GM12878 (cell line): ENCODE measurements at regions not wholly inside any gene's neighbourhood (a gene's known extent, or its start where the extent isn't known, plus 50 kb on each side); places are given as distances from the start of the nearest gene placed in this dataset.

Experiments used
- ATAC-seq: fragments of 200-7000 bp; cut with Tn5 transposase; 3 replicates; pipeline ENCODE4 v1.9.1; 2020; ENCODE audit warnings: mild to moderate bottlenecking, moderate library complexity
- BruUV-seq: library from RNA; stranded (reverse); fragments of 400-500 nt; replicated peaks from 2 replicates; lab custom pipeline; 2021; lab: Mats Ljungman, UMichigan
- CTCF ChIA-PET: fragments of 300-600 bp; sonication (Branson Sonifier 250); formaldehyde crosslinking; extraction: SDS; loops from one replicate; lab custom pipeline; 2021; ENCODE audit warnings: inconsistent platforms; lab: Yijun Ruan, JAX
- POLR2A ChIA-PET: fragments of 350-600 bp; formaldehyde crosslinking; extraction: SDS; loops from one replicate; lab custom pipeline; 2021; ENCODE audit warnings: inconsistent platforms; lab: Charles Lee
- RAD21 ChIA-PET: fragments of 300-600 bp; sonication (Branson Sonifier 250); formaldehyde crosslinking; loops from one replicate; lab custom pipeline; 2023; ENCODE audit warnings: antibody characterized with exemption; ENCODE audit not compliant: unreplicated experiment; lab: Charles Lee
- SMC1A ChIA-PET: fragments of 300-600 bp; sonication (Branson Sonifier 250); formaldehyde crosslinking; loops from one replicate; lab custom pipeline; 2023; ENCODE audit not compliant: unreplicated experiment, uncharacterized antibody; lab: Charles Lee
- DNase-seq: peaks from one replicate; pipeline ENCODE4 v3.0.0-alpha.2; 2011; ENCODE audit warnings: low read depth, low spot score
- FAIRE-seq: peaks from 3 replicates; lab custom pipeline; 2011; peaks lifted over from hg19 to GRCh38; lab: Jason Lieb, UNC
- H2AFZ ChIP-seq: 2 replicates; pipeline ENCODE4 v1.6.0; 2011; ENCODE audit warnings: low read depth, low read length, control low read depth; ENCODE audit not compliant: control insufficient read depth
- H3K27ac ChIP-seq: 2 replicates; pipeline ENCODE4 v1.5.1; 2011; ENCODE audit warnings: control low read depth; ENCODE audit not compliant: control insufficient read depth, insufficient read depth
- H3K27me3 ChIP-seq, 2 experiments: replicated peaks in 1 of 2; 2 replicates each; pipeline versions ENCODE4 v1.6.0 to v1.6.1; 2011; ENCODE audit warnings: low read length in 1 of 2; ENCODE audit not compliant: control insufficient read depth in 2 of 2, insufficient read depth in 2 of 2
- H3K36me3 ChIP-seq, 2 experiments: 2 replicates each; pipeline ENCODE4 v1.5.1; 2011; ENCODE audit warnings: low read length in 1 of 2; ENCODE audit not compliant: control insufficient read depth in 2 of 2, insufficient read depth in 2 of 2
- H3K4me1 ChIP-seq: 2 replicates; pipeline ENCODE4 v1.6.1; 2011; ENCODE audit warnings: mild to moderate bottlenecking, low read length, moderate library complexity, mixed read lengths; ENCODE audit not compliant: control insufficient read depth, insufficient read depth
- H3K4me2 ChIP-seq: 2 replicates; pipeline ENCODE4 v1.6.0; 2011; ENCODE audit warnings: control low read depth; ENCODE audit not compliant: control insufficient read depth, insufficient read depth
- H3K4me3 ChIP-seq: fragments of 200-600 bp; sonication (generic); 2 replicates; pipeline ENCODE4 v1.5.1; 2016
- H3K79me2 ChIP-seq: 2 replicates; pipeline ENCODE4 v1.6.0; 2011; ENCODE audit warnings: low read length; ENCODE audit not compliant: control insufficient read depth, insufficient read depth
- H3K9ac ChIP-seq: 2 replicates; pipeline ENCODE4 v1.8.0; 2011; ENCODE audit warnings: low read length, control low read depth, mixed read lengths; ENCODE audit not compliant: control insufficient read depth, insufficient read depth
- H3K9me3 ChIP-seq: replicated peaks from 3 replicates; pipeline ENCODE4 v1.5.1; 2011; ENCODE audit warnings: mild to moderate bottlenecking, low read length; ENCODE audit not compliant: control insufficient read depth, insufficient read depth
- H4K20me1 ChIP-seq: 2 replicates; pipeline ENCODE4 v1.6.0; 2011; ENCODE audit not compliant: control insufficient read depth, insufficient read depth
- BACH1 ChIP-seq: fragments of 450-650 bp; IDR thresholded peaks from 2 replicates; pipeline ENCODE4 v1.6.1; 2017; ENCODE audit warnings: mild to moderate bottlenecking, borderline replicate concordance
- BMI1 ChIP-seq: fragments of 450-650 bp; IDR thresholded peaks from 2 replicates; pipeline ENCODE4 v1.6.1; 2016; ENCODE audit warnings: mild to moderate bottlenecking, moderate library complexity, borderline replicate concordance
- EED ChIP-seq: sonication (generic); IDR thresholded peaks from 2 replicates; pipeline ENCODE4 v1.6.1; 2016; ENCODE audit warnings: antibody characterized with exemption, low read depth
- FOS ChIP-seq: IDR thresholded peaks from 3 replicates; pipeline ENCODE4 v1.6.1; 2011; ENCODE audit warnings: borderline replicate concordance; ENCODE audit not compliant: insufficient read length; ENCODE audit errors: extremely low read depth
- HCFC1 ChIP-seq: fragments of 150-350 bp; IDR thresholded peaks from 2 replicates; pipeline ENCODE4 v1.6.1; 2014; ENCODE audit warnings: low read length
- IKZF2 ChIP-seq, 2 experiments: fragments of 450-650 bp; IDR thresholded peaks; 2 replicates each; pipeline ENCODE4 v1.6.1; 2017; ENCODE audit warnings: mild to moderate bottlenecking in 2 of 2, moderate library complexity in 2 of 2
- IRF4 ChIP-seq: IDR thresholded peaks from 2 replicates; pipeline ENCODE4 v1.6.1; 2011; ENCODE audit warnings: low read depth, low read length
- KAT2A ChIP-seq: conservative IDR thresholded peaks from 2 replicates; pipeline ENCODE4 v1.6.1; 2011; ENCODE audit warnings: low read depth, low read length; ENCODE audit not compliant: control insufficient read depth
- MYB ChIP-seq: fragments of 150-350 bp; IDR thresholded peaks from 2 replicates; pipeline ENCODE4 v1.6.1; 2014; ENCODE audit warnings: mild to moderate bottlenecking, low read depth, low read length, borderline replicate concordance
- POU2F2 ChIP-seq: IDR thresholded peaks from 3 replicates; pipeline ENCODE4 v1.6.1; 2011; ENCODE audit warnings: low read depth, mild to moderate bottlenecking, low read length, borderline replicate concordance
- SIX5 ChIP-seq: IDR thresholded peaks from 2 replicates; pipeline ENCODE4 v1.6.1; 2011; ENCODE audit warnings: mild to moderate bottlenecking, low read depth, low read length, moderate library complexity; ENCODE audit not compliant: severe bottlenecking
- STAT1 ChIP-seq: fragments of 450-650 bp; conservative IDR thresholded peaks from 2 replicates; pipeline ENCODE4 v1.6.1; 2014; ENCODE audit warnings: antibody characterized with exemption, mild to moderate bottlenecking
- TCF12 ChIP-seq: IDR thresholded peaks from 2 replicates; pipeline ENCODE4 v1.6.1; 2011; ENCODE audit warnings: low read depth, mild to moderate bottlenecking, low read length
- ZNF24 ChIP-seq: fragments of 450-650 bp; IDR thresholded peaks from 2 replicates; pipeline ENCODE4 v1.6.1; 2017; ENCODE audit warnings: antibody characterized with exemption, mild to moderate bottlenecking
- ZNF384 ChIP-seq: IDR thresholded peaks from 2 replicates; pipeline ENCODE4 v1.6.1; 2012; ENCODE audit warnings: low read depth, mild to moderate bottlenecking, low read length, improper control_type of control experiment, borderline replicate concordance
- WGBS: methylation state at CpG from one replicate; pipeline ENCODE4 v1.1.6; 2016; ENCODE audit warnings: low lambda C conversion rate; ENCODE audit not compliant: insufficient replicate concordance, insufficient coverage; ENCODE audit errors: missing lambda C conversion rate; 5-methylcytosine and 5-hydroxymethylcytosine counted together
- in situ Hi-C: fragments of 300-500 bp; cut with MboI; formaldehyde crosslinking; loops from 9 replicates; pipeline ENCODE4 v1.14.3; 2018; ENCODE audit warnings: mixed read lengths
- intact Hi-C: fragments of 100-400 bp; cut with micrococcal nuclease; formaldehyde crosslinking; loops from one replicate; pipeline ENCODE4 v1.14.2; 2022; ENCODE audit not compliant: unreplicated experiment

DNA sequence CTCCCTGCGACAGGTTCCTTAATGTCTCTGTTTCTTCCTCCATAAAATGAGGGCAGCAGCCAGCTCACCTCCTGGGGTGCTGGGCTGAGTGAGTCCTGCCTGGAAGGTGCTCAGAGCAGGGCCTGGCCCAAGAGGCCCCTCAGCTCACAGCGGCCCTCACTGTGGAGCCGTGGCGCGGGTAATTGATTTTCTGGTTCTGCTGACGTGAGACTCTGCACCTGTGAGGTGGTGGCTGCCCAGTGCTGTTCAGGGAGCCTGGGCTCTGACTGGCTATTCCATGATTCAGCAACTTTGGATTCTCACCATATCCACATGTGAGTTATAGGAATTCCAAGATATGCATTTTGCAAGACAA is 266.6 kb downstream of the ADGRD1 start:
- intact Hi-C loops, result no loop called here
- Histone ChIP-seq H3K4me3 (no peak overlapping the region), H3K9me3 (no peaks in the 10 kb centered on the region), H3K79me2 (no peaks in the 10 kb centered on the region; the same call in 1 of the 2 replicates), H2AFZ (no peak overlapping the region), H3K9ac (no peak overlapping the region), H3K36me3 (no peaks in the 10 kb centered on the region), H3K27me3 (no peaks in the 10 kb centered on the region), H3K4me2 (no peak overlapping the region), H3K4me1 (peaks cover 34% of the 10 kb centered on the region), H4K20me1 (no peaks in the 10 kb centered on the region), H3K27ac (no peak overlapping the region)
- FAIRE-seq, result no peak
- RAD21 ChIA-PET, result interaction anchor here (2.7 kb wide), 1 partner anchor 20 kb away, joined by 18 read pairs; no protein-coding TSS in a partner anchor
- POLR2A ChIA-PET, result interaction anchor here (0.8 kb wide), 1 partner anchor 20 kb away, joined by 4 read pairs; no protein-coding TSS in a partner anchor
- DNase-seq, result no peak
- WGBS, result 98% methylated on average over 6 of the region's 6 CpGs
- SMC1A ChIA-PET, result no interaction called here
- no TSS peak for BruUV-seq
- no peak for ATAC-seq
- CTCF ChIA-PET, result no interaction called here
- TF ChIP-seq HCFC1 (no peak), TCF12 (no peak), IRF4 (no peak), STAT1 (no peak), BMI1 (no peak), ZNF384 (no peak), SIX5 (no peak), EED (no peak), FOS (no peak), ZNF24 (no peak), KAT2A (no peak), BACH1 (no peak), POU2F2 (no peak), IKZF2 (IDR thresholded peaks at IDR 0.05) (no peak), MYB (no peak)
- in situ Hi-C loops, result no loop called here
